GM23338 (cell line): ENCODE measurements at regions not wholly inside any gene's neighbourhood (a gene's known extent, or its start where the extent isn't known, plus 50 kb on each side); places are given as distances from the start of the nearest gene placed in this dataset.
A peak's percentile ranks its signal among the peaks of the same experiment; 100 is the strongest.

Experiments used
- ATAC-seq: fragments of 200-7000 bp; cut with Tn5 transposase; 3 replicates; pipeline ENCODE4 v1.9.1; 2020
- DNase-seq: peaks from one replicate; pipeline ENCODE4 v3.0.0-alpha.2; 2015; ENCODE audit warnings: low spot score
- H2AFZ ChIP-seq: fragments of 200-600 bp; sonication (generic); 2 replicates; pipeline ENCODE4 v1.8.0; 2016; ENCODE audit warnings: antibody characterized with exemption, mild to moderate bottlenecking, moderate library complexity
- H3F3A ChIP-seq: fragments of 200-600 bp; sonication (generic); replicated peaks from 2 replicates; pipeline ENCODE4 v1.8.0; 2017; ENCODE audit warnings: antibody characterized with exemption, mixed run types, low read depth
- H3K27ac ChIP-seq: fragments of 200-600 bp; sonication (generic); 2 replicates; pipeline ENCODE4 v1.6.1; 2016; ENCODE audit warnings: low read depth
- H3K27me3 ChIP-seq: fragments of 200-600 bp; sonication (generic); 2 replicates; pipeline ENCODE4 v1.8.0; 2016; ENCODE audit warnings: mild to moderate bottlenecking, mixed run types, moderate library complexity; ENCODE audit not compliant: insufficient read depth
- H3K36me3 ChIP-seq: fragments of 200-600 bp; sonication (generic); 2 replicates; pipeline ENCODE4 v1.8.0; 2016; ENCODE audit warnings: mild to moderate bottlenecking; ENCODE audit not compliant: insufficient read depth
- H3K4me1 ChIP-seq: fragments of 200-600 bp; sonication (generic); 2 replicates; pipeline ENCODE4 v1.8.0; 2016; ENCODE audit warnings: mild to moderate bottlenecking, moderate library complexity; ENCODE audit not compliant: insufficient read depth
- H3K4me2 ChIP-seq: fragments of 200-600 bp; sonication (generic); 2 replicates; pipeline ENCODE4 v1.7.1; 2017; ENCODE audit warnings: mixed run types
- H3K4me3 ChIP-seq: fragments of 200-600 bp; sonication (generic); 2 replicates; pipeline ENCODE4 v1.6.1; 2016; ENCODE audit warnings: mixed run types
- H3K79me2 ChIP-seq: fragments of 200-600 bp; sonication (generic); replicated peaks from 2 replicates; pipeline ENCODE4 v1.8.0; 2017; ENCODE audit warnings: mild to moderate bottlenecking; ENCODE audit not compliant: insufficient read depth
- H3K9me2 ChIP-seq: fragments of 200-600 bp; sonication (generic); 2 replicates; pipeline ENCODE4 v1.8.0; 2017; ENCODE audit not compliant: insufficient read depth
- H4K20me1 ChIP-seq: fragments of 200-600 bp; sonication (generic); replicated peaks from 2 replicates; pipeline ENCODE4 v1.8.0; 2017; ENCODE audit warnings: mild to moderate bottlenecking; ENCODE audit not compliant: insufficient read depth
- H3K27ac Mint-ChIP-seq: 2 replicates; pipeline ENCODE4 v1.8.0; 2020; ENCODE audit warnings: inconsistent platforms, mild to moderate bottlenecking, moderate library complexity, mixed read lengths
- H3K27me3 Mint-ChIP-seq: 3 replicates; pipeline ENCODE4 v1.8.0; 2022; ENCODE audit warnings: low read depth, mild to moderate bottlenecking, moderate library complexity, mixed read lengths, inconsistent platforms; ENCODE audit not compliant: insufficient read depth, poor library complexity
- H3K36me3 Mint-ChIP-seq: 3 replicates; pipeline ENCODE4 v1.8.0; 2021; ENCODE audit warnings: low read depth, mild to moderate bottlenecking, inconsistent platforms, moderate library complexity, mixed read lengths
- H3K4me1 Mint-ChIP-seq: 3 replicates; pipeline ENCODE4 v1.8.0; 2020; ENCODE audit warnings: mild to moderate bottlenecking, inconsistent platforms, mixed read lengths
- H3K4me3 Mint-ChIP-seq: 3 replicates; pipeline ENCODE4 v1.8.0; 2021; ENCODE audit warnings: moderate library complexity, mild to moderate bottlenecking, inconsistent platforms, mixed read lengths
- H3K9me3 Mint-ChIP-seq: 3 replicates; pipeline ENCODE4 v1.8.0; 2020; ENCODE audit warnings: moderate library complexity, mild to moderate bottlenecking, inconsistent platforms, mixed read lengths
- EZH2 ChIP-seq: fragments of 200-600 bp; sonication (generic); IDR thresholded peaks from one replicate; pipeline ENCODE4 v1.8.0; 2017; ENCODE audit warnings: antibody characterized with exemption, mild to moderate bottlenecking, low read depth; ENCODE audit not compliant: unreplicated experiment
- NANOG ChIP-seq: IDR thresholded peaks from 2 replicates; pipeline ENCODE4 v1.6.1; 2016; ENCODE audit warnings: antibody characterized with exemption, borderline replicate concordance
- STAT1 ChIP-seq: IDR thresholded peaks from one replicate; pipeline ENCODE4 v1.6.1; 2016; ENCODE audit warnings: antibody characterized with exemption; ENCODE audit not compliant: unreplicated experiment
- ZNF114 ChIP-seq: fragments of 250-450 bp; sonication (Bioruptor Pico); IDR thresholded peaks from 2 replicates; pipeline ENCODE4 v1.5.0; 2020; ENCODE audit warnings: mild to moderate bottlenecking, moderate library complexity
- ZNF331 ChIP-seq: fragments of 250-450 bp; sonication (Bioruptor Pico); IDR thresholded peaks from 2 replicates; pipeline ENCODE4 v1.5.0; 2020; ENCODE audit warnings: low read depth, mild to moderate bottlenecking, moderate library complexity
- TF ChIP-seq, protein P1 (sequence below): fragments of 250-450 bp; sonication (Bioruptor Pico); IDR thresholded peaks from 2 replicates; pipeline ENCODE4 v1.5.0; 2020; ENCODE audit warnings: mild to moderate bottlenecking, moderate library complexity
- TF ChIP-seq, protein P2 (sequence below), 2 experiments: fragments of 200-600 bp in 1 of 2; sonication (generic) in 1 of 2; conservative IDR thresholded peaks; 2 replicates each; pipeline versions ENCODE4 v1.5.1 to v1.6.1; 2016 to 2017; ENCODE audit warnings: antibody characterized with exemption in 2 of 2, low read depth in 2 of 2, mild to moderate bottlenecking in 2 of 2, moderate library complexity in 1 of 2
- TF ChIP-seq, protein P3 (sequence below): IDR thresholded peaks from 2 replicates; pipeline ENCODE4 v1.6.1; 2016; ENCODE audit warnings: antibody characterized with exemption

DNA sequence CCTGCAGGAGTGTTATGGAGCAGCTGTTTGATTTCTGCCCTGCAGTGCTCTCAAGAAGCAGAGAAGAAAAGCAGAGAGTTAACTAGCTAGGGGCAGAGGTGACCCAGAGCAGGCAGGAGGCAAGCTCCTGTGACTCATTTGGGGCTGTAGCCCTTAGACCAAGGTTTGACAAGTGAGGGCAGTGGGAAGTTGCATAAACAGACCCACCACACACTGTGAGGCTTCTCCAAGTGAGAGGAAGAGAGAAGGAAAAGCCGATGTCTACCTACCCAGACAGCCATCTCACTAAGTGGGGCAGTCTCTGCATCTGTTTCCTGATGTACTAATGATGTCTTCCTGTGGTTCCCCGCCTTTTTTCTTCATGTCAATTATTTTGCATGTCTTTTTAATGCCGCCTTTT, 159.9 kb upstream of the NR5A2 start:
- H2AFZ ChIP-seq, result peak overlapping the region; percentile 70; the same call in 1 of the 2 replicates

More for the DNA sequence above, 159.9 kb upstream of the NR5A2 start:
- no peak overlapping the region for H3K4me3 Mint-ChIP-seq
- Histone ChIP-seq H3K27me3 (no peaks in the 10 kb centered on the region), H3K79me2 (no peaks in the 10 kb centered on the region), H3F3A (no peaks in the 10 kb centered on the region), H3K4me1 (peaks cover 20% of the 10 kb centered on the region), H3K36me3 (no peaks in the 10 kb centered on the region), H4K20me1 (no peaks in the 10 kb centered on the region), H3K4me2 (no peak overlapping the region), H3K27ac (no peak overlapping the region), H3K4me3 (no peak overlapping the region), H3K9me2 (no peaks in the 10 kb centered on the region)
- H3K36me3 Mint-ChIP-seq, result no peaks in the 10 kb centered on the region
- no peaks in the 10 kb centered on the region for H3K9me3 Mint-ChIP-seq
- ATAC-seq (no peak; the same call in 1 of the 3 replicates), DNase-seq (no peak)
- TF ChIP-seq, protein P1, sequence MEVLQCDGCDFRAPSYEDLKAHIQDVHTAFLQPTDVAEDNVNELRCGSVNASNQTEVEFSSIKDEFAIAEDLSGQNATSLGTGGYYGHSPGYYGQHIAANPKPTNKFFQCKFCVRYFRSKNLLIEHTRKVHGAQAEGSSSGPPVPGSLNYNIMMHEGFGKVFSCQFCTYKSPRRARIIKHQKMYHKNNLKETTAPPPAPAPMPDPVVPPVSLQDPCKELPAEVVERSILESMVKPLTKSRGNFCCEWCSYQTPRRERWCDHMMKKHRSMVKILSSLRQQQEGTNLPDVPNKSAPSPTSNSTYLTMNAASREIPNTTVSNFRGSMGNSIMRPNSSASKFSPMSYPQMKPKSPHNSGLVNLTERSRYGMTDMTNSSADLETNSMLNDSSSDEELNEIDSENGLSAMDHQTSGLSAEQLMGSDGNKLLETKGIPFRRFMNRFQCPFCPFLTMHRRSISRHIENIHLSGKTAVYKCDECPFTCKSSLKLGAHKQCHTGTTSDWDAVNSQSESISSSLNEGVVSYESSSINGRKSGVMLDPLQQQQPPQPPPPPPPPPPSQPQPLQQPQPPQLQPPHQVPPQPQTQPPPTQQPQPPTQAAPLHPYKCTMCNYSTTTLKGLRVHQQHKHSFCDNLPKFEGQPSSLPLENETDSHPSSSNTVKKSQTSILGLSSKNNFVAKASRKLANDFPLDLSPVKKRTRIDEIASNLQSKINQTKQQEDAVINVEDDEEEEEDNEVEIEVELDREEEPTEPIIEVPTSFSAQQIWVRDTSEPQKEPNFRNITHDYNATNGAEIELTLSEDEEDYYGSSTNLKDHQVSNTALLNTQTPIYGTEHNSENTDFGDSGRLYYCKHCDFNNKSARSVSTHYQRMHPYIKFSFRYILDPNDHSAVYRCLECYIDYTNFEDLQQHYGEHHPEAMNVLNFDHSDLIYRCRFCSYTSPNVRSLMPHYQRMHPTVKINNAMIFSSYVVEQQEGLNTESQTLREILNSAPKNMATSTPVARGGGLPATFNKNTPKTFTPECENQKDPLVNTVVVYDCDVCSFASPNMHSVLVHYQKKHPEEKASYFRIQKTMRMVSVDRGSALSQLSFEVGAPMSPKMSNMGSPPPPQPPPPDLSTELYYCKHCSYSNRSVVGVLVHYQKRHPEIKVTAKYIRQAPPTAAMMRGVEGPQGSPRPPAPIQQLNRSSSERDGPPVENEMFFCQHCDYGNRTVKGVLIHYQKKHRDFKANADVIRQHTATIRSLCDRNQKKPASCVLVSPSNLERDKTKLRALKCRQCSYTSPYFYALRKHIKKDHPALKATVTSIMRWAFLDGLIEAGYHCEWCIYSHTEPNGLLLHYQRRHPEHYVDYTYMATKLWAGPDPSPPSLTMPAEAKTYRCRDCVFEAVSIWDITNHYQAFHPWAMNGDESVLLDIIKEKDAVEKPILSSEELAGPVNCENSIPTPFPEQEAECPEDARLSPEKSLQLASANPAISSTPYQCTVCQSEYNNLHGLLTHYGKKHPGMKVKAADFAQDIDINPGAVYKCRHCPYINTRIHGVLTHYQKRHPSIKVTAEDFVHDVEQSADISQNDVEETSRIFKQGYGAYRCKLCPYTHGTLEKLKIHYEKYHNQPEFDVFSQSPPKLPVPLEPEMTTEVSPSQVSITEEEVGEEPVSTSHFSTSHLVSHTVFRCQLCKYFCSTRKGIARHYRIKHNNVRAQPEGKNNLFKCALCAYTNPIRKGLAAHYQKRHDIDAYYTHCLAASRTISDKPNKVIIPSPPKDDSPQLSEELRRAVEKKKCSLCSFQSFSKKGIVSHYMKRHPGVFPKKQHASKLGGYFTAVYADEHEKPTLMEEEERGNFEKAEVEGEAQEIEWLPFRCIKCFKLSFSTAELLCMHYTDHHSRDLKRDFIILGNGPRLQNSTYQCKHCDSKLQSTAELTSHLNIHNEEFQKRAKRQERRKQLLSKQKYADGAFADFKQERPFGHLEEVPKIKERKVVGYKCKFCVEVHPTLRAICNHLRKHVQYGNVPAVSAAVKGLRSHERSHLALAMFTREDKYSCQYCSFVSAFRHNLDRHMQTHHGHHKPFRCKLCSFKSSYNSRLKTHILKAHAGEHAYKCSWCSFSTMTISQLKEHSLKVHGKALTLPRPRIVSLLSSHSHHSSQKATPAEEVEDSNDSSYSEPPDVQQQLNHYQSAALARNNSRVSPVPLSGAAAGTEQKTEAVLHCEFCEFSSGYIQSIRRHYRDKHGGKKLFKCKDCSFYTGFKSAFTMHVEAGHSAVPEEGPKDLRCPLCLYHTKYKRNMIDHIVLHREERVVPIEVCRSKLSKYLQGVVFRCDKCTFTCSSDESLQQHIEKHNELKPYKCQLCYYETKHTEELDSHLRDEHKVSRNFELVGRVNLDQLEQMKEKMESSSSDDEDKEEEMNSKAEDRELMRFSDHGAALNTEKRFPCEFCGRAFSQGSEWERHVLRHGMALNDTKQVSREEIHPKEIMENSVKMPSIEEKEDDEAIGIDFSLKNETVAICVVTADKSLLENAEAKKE (CRISPR knock-in tag), result no peak
- TF ChIP-seq, protein P2, sequence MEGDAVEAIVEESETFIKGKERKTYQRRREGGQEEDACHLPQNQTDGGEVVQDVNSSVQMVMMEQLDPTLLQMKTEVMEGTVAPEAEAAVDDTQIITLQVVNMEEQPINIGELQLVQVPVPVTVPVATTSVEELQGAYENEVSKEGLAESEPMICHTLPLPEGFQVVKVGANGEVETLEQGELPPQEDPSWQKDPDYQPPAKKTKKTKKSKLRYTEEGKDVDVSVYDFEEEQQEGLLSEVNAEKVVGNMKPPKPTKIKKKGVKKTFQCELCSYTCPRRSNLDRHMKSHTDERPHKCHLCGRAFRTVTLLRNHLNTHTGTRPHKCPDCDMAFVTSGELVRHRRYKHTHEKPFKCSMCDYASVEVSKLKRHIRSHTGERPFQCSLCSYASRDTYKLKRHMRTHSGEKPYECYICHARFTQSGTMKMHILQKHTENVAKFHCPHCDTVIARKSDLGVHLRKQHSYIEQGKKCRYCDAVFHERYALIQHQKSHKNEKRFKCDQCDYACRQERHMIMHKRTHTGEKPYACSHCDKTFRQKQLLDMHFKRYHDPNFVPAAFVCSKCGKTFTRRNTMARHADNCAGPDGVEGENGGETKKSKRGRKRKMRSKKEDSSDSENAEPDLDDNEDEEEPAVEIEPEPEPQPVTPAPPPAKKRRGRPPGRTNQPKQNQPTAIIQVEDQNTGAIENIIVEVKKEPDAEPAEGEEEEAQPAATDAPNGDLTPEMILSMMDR (conservative IDR thresholded peaks at IDR 0.05; ENCODE audit: low read depth in 2 of 2), result no peak
- no peak for TF ChIP-seq ZNF331 (CRISPR knock-in tag)
- TF ChIP-seq STAT1, result no peak
- no peak for TF ChIP-seq EZH2
- TF ChIP-seq, protein P3, sequence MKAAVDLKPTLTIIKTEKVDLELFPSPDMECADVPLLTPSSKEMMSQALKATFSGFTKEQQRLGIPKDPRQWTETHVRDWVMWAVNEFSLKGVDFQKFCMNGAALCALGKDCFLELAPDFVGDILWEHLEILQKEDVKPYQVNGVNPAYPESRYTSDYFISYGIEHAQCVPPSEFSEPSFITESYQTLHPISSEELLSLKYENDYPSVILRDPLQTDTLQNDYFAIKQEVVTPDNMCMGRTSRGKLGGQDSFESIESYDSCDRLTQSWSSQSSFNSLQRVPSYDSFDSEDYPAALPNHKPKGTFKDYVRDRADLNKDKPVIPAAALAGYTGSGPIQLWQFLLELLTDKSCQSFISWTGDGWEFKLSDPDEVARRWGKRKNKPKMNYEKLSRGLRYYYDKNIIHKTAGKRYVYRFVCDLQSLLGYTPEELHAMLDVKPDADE, result no peak
- no peak for TF ChIP-seq ZNF114 (CRISPR knock-in tag)
- no peak for TF ChIP-seq NANOG
- peaks cover 2% of the 10 kb centered on the region for H3K27me3 Mint-ChIP-seq
- H3K27ac Mint-ChIP-seq, result no peak overlapping the region
- H3K4me1 Mint-ChIP-seq, result peaks cover 23% of the 10 kb centered on the region
